ENCODE measurements at regions not wholly inside any gene's neighbourhood (a gene's known extent, or its start where the extent isn't known, plus 50 kb on each side); places are given as distances from the start of the nearest gene placed in this dataset.

GRCh38 chr2:153197402-153198386 is 280.9 kb downstream of the RPRM start:
- FAIRE-seq: no peak
- DNase-seq (ENCODE audit: insufficient read length, low spot score): no peak
- TF ChIP-seq POLR2A (IDR thresholded peaks at IDR 0.05; ENCODE audit: low read depth, low read length): no peak

GRCh38 chr2:153196378-153197058 is 282.0 kb downstream of the RPRM start:
- no peak for TF ChIP-seq POLR2A (IDR thresholded peaks at IDR 0.05; ENCODE audit: low read depth, low read length)
- DNase-seq (ENCODE audit: insufficient read length, low spot score) (no peak), FAIRE-seq (no peak)

GRCh38 chr2:153195342-153195741 is 283.2 kb downstream of the RPRM start:
- TF ChIP-seq POLR2A (IDR thresholded peaks at IDR 0.05; ENCODE audit: low read depth, low read length): no peak
- FAIRE-seq (no peak), DNase-seq (ENCODE audit: insufficient read length, low spot score) (no peak)

- FAIRE-seq: no peak
- TF ChIP-seq POLR2A (IDR thresholded peaks at IDR 0.05; ENCODE audit: low read depth, low read length): no peak
- no peak for DNase-seq (ENCODE audit: insufficient read length, low spot score)
Observed at GRCh38 chr2:153189091-153189888, 289.3 kb downstream of the RPRM start.

GRCh38 chr2:153179808-153180207 is 298.8 kb downstream of the RPRM start:
- FAIRE-seq (no peak), DNase-seq (ENCODE audit: insufficient read length, low spot score) (no peak)
- no peak for TF ChIP-seq POLR2A (IDR thresholded peaks at IDR 0.05; ENCODE audit: low read depth, low read length)

DNA sequence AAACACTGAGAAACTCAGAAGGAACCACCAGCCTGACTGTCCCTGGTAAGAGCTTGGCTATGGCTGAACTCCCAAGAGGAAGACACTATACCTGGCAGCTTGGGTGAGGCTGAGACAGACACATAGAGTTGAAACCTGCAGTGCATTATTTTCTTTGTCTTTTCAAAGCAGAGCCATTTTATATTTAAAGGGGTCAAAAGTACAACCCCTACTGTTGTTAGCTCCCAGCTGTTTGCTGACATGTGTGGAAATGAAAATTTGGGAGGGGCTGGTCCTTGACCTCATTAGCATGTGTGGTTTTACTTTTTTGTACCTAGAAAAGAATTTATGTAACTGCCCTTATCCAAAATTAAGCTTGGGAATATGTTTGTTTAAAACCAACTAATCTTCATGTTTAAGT is 309.0 kb downstream of the RPRM start:
- FAIRE-seq (no peak), DNase-seq (ENCODE audit: insufficient read length, low spot score) (no peak)
- no peak for TF ChIP-seq POLR2A (IDR thresholded peaks at IDR 0.05; ENCODE audit: low read depth, low read length)

GRCh38 chr2:153165021-153165420 is 313.5 kb downstream of the RPRM start:
- FAIRE-seq (no peak), DNase-seq (ENCODE audit: insufficient read length, low spot score) (no peak)
- TF ChIP-seq POLR2A (IDR thresholded peaks at IDR 0.05; ENCODE audit: low read depth, low read length): no peak

DNA sequence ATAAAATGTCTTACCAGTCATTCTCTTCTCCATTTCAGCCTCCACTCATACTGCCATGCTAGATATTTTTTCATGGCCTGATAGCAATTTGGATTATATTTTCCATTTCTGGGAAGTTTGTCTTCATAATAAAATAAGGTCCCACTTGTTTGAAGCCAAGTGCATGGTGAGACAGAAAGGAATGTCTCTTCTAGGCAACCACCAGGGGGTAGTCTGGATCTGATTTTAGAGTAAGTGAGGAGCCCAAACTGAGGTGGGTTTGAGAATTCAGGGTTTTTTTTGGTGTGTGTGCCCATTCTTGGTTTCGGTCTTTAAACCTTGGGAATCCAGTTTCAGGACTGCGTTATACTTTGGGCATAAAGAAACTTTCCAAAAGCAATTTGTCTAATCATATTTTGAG is 315.5 kb downstream of the RPRM start:
- FAIRE-seq (no peak), DNase-seq (ENCODE audit: insufficient read length, low spot score) (no peak)
- TF ChIP-seq POLR2A (IDR thresholded peaks at IDR 0.05; ENCODE audit: low read depth, low read length): no peak

DNA sequence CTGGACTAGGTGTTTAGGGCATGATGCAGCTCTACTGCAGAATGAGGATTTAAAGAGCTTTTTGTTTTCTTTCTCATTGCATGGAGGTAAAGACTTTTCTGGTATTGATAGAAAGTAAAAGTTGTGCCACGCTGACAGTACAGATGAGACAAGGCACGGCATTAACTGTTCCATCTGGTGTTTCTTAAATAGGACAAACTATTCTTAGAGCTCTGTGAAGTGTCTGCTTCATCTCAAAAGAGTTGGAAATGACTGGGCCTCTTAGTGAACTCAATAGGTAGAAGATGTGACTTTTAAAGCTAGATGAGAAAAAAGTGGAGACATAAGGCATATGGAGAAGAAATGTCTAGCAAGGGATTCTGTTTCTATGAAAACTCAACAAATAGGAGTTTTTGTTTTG is 321.8 kb downstream of the RPRM start:
- FAIRE-seq: no peak
- TF ChIP-seq POLR2A (IDR thresholded peaks at IDR 0.05; ENCODE audit: low read depth, low read length): no peak
- DNase-seq (ENCODE audit: insufficient read length, low spot score): no peak

- no peak for TF ChIP-seq POLR2A (IDR thresholded peaks at IDR 0.05; ENCODE audit: low read depth, low read length)
- FAIRE-seq (no peak), DNase-seq (ENCODE audit: insufficient read length, low spot score) (no peak)
Observed at GRCh38 chr2:153152036-153152435, 326.5 kb downstream of the RPRM start.

- DNase-seq (ENCODE audit: insufficient read length, low spot score): no peak
- no peak for TF ChIP-seq POLR2A (IDR thresholded peaks at IDR 0.05; ENCODE audit: low read depth, low read length)
- FAIRE-seq: no peak
Observed at GRCh38 chr2:153145470-153145978, 333.0 kb downstream of the RPRM start.

GRCh38 chr2:153143540-153143939 is 335.0 kb downstream of the RPRM start:
- DNase-seq (ENCODE audit: insufficient read length, low spot score) (no peak), FAIRE-seq (no peak)
- no peak for TF ChIP-seq POLR2A (IDR thresholded peaks at IDR 0.05; ENCODE audit: low read depth, low read length)

DNA sequence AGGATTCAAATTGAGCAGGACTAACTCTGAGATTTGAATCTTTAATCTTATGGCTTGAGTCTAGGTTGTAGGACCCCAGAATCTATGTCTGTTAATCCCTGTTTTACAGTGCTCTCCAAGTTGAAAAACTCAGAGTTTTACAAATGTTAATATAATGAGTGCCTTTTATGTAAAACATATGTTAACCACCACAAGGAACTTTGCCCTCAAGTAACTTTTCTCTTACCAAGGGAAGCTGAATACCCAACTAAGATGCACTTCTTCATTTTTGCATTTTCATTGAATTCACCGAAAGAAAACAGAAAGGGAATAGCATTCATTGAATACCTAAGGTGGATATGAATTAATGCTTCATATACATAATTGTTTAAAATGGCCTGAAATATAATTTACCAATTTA is 338.1 kb downstream of the RPRM start:
- FAIRE-seq: no peak
- TF ChIP-seq POLR2A (IDR thresholded peaks at IDR 0.05; ENCODE audit: low read depth, low read length): no peak
- DNase-seq (ENCODE audit: insufficient read length, low spot score): no peak
